ENCODE measurements at regions not wholly inside any gene's neighbourhood (a gene's known extent, or its start where the extent isn't known, plus 50 kb on each side); places are given as distances from the start of the nearest gene placed in this dataset.

DNA sequence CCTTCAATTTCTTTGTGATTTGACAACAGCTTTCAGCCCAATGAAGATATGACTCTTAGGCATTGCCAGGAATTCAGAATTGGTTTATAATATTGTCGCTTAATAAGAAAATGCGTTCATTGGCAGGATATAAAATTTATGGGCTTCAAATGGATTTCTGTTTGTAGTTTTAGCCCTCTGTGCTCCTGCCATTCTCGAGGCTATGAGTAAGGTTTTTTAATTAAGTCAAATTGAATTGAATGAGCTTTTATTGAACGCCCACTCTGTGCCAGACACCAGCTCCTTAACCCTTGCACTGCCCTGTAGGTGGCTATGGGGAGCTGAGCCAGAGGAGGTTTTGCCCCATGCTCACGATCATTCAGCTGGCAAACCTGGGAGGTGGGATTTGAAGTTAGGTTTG lies 115.1 kb downstream of the SLC25A47 start:
- Histone ChIP-seq H3K36me3 (ENCODE audit: control insufficient read depth, insufficient read depth, low read length) (no peaks in the 10 kb centered on the region), H3K4me3 (ENCODE audit: insufficient read depth, low read depth, low read length) (no peak overlapping the region), H3K27ac (ENCODE audit: insufficient read depth, low read depth, low read length, poor library complexity, severe bottlenecking) (no peak overlapping the region), H3K27me3 (ENCODE audit: control insufficient read depth, insufficient read depth, low read length, poor library complexity, severe bottlenecking) (no peaks in the 10 kb centered on the region), H3K4me1 (ENCODE audit: control insufficient read depth, insufficient read depth, low read length) (peaks cover 13% of the 10 kb centered on the region), H3K9me3 (ENCODE audit: control insufficient read depth, low read length) (no peaks in the 10 kb centered on the region)
- 90 to 92% methylated on average over 5 of the region's 5 CpGs for WGBS, 2 experiments

DNA sequence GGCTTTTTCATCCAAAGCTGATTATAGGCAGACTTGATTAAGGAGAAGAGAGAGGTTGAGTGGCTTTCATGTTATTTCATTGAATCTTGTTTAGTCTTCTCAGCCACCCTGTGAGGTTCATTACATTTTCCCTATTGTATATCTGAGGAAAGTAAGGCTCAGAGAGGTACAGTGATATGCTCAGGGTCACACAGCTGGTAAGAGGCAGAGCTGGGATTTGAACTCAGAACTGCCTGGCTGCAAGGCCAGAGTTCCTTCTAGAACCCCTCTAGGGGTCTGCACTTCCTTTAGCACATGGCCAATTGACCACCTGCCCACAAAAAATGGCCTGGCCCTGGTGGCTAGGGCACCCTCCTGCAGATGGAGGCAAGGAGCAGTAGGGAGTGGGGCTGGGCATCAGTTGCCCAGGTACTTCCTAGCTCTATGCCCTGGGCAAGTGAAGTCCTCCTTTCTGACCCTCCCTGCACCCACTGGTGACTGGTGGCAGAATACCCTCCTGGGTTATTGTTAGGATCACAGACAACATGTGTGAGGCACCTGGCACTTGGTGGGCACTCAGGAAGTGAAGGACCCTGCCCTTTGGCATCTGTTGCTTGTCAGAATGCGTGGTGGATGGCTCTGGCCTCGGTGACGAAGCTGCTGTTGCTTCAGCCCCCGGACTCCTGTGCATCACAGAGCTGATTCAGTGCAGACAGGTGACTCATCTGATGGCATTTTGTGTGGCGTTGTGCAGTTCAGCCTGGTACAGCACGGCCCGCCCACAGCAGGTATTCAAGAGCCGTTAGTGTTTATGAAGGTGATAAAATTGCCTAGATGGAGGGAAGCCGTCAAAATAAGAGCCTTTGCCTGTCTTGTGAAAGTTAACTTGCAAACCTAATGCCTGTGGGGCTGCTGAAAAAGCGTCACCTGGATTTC lies 115.8 kb downstream of the SLC25A47 start:
- Histone ChIP-seq H3K27ac (ENCODE audit: insufficient read depth, low read depth, low read length, poor library complexity, severe bottlenecking) (no peak overlapping the region), H3K4me1 (ENCODE audit: control insufficient read depth, insufficient read depth, low read length) (peaks cover 17% of the 10 kb centered on the region), H3K36me3 (ENCODE audit: control insufficient read depth, insufficient read depth, low read length) (no peaks in the 10 kb centered on the region), H3K4me3 (ENCODE audit: insufficient read depth, low read depth, low read length) (no peak overlapping the region), H3K9me3 (ENCODE audit: control insufficient read depth, low read length) (no peaks in the 10 kb centered on the region), H3K27me3 (ENCODE audit: control insufficient read depth, insufficient read depth, low read length, poor library complexity, severe bottlenecking) (no peaks in the 10 kb centered on the region)
- WGBS, 2 experiments = 86 to 87% methylated on average over 10 of the region's 10 CpGs

DNA sequence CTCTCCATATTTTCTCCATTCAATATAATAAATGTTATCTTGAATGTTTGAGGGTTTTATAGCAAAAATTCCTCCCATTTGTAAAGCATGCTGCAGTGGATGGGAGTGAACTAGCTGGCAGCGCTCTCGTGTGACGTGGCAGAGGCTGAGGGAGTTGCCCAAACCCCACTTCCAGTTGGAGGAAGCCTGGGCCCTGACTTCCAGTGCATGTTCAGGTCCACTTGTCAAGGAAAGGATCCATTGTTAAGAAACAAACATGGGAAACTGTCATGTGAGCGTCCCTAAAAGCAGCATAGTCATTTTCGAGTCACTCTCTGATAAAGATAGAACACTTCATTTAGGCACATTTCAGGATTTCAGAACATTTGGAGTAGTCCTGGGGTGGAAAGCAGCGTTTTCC lies 116.6 kb downstream of the SLC25A47 start:
- H3K4me3 ChIP-seq (ENCODE audit: insufficient read depth, low read depth, low read length) = no peak overlapping the region
- no peaks in the 10 kb centered on the region for H3K36me3 ChIP-seq (ENCODE audit: control insufficient read depth, insufficient read depth, low read length)
- no peak overlapping the region for H3K27ac ChIP-seq (ENCODE audit: insufficient read depth, low read depth, low read length, poor library complexity, severe bottlenecking)
- H3K27me3 ChIP-seq (ENCODE audit: control insufficient read depth, insufficient read depth, low read length, poor library complexity, severe bottlenecking) = no peaks in the 10 kb centered on the region
- H3K9me3 ChIP-seq (ENCODE audit: control insufficient read depth, low read length) = no peaks in the 10 kb centered on the region
- H3K4me1 ChIP-seq (ENCODE audit: control insufficient read depth, insufficient read depth, low read length) = peaks cover 13% of the 10 kb centered on the region
- 79 to 81% methylated on average over 6 of the region's 6 CpGs for WGBS, 2 experiments

DNA sequence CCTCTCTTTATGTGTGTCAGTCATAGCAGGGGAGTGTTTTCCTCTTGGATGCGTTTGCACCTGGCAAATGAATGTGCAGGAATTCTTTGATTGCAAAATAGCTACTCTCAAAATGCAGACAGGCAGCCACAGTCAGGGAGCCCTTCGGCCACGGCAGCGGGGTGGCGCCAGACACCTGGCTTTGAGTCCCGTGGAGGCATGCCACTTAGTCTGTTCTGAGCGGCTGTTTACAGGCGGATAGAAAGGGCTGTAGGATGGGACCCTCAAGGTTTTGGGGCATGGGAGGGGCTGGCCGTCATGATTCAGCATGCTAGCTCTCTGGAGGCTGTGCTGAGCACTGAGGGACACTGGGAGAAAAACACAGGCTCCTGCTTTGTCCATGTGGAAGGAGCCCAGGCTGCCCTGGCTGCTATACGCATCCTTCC lies 117.1 kb downstream of the SLC25A47 start:
- Histone ChIP-seq H3K27me3 (ENCODE audit: control insufficient read depth, insufficient read depth, low read length, poor library complexity, severe bottlenecking) (no peaks in the 10 kb centered on the region), H3K36me3 (ENCODE audit: control insufficient read depth, insufficient read depth, low read length) (no peaks in the 10 kb centered on the region), H3K27ac (ENCODE audit: insufficient read depth, low read depth, low read length, poor library complexity, severe bottlenecking) (no peak overlapping the region), H3K4me1 (ENCODE audit: control insufficient read depth, insufficient read depth, low read length) (peaks cover 9% of the 10 kb centered on the region), H3K4me3 (ENCODE audit: insufficient read depth, low read depth, low read length) (no peak overlapping the region), H3K9me3 (ENCODE audit: control insufficient read depth, low read length) (no peaks in the 10 kb centered on the region)
- 26 to 32% methylated on average over 10 of the region's 10 CpGs for WGBS, 2 experiments

DNA sequence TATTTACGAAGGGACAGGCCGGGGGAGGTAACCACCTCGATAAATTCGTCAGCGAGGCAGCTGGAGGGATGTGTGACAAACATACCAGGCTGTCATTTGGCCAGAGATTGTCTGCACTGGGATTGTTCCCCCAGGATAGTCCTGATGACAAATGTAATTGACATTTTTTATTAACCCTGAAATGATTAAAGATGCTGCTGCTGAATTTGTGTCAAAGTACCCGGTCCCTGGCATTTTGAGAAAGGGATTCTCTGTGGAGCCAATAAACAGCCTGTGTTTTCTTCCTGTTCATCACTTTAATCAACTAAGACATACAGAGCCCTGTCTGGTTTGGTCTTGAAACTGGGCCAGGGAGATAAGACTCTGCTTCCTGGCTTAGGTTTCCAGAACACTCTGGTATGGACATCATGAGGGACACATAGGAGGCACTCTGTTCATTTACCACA lies 117.6 kb downstream of the SLC25A47 start:
- Histone ChIP-seq H3K4me3 (ENCODE audit: insufficient read depth, low read depth, low read length) (no peak overlapping the region), H3K9me3 (ENCODE audit: control insufficient read depth, low read length) (no peaks in the 10 kb centered on the region), H3K36me3 (ENCODE audit: control insufficient read depth, insufficient read depth, low read length) (no peaks in the 10 kb centered on the region), H3K27me3 (ENCODE audit: control insufficient read depth, insufficient read depth, low read length, poor library complexity, severe bottlenecking) (no peaks in the 10 kb centered on the region), H3K4me1 (ENCODE audit: control insufficient read depth, insufficient read depth, low read length) (peaks cover 12% of the 10 kb centered on the region), H3K27ac (ENCODE audit: insufficient read depth, low read depth, low read length, poor library complexity, severe bottlenecking) (no peak overlapping the region)
- WGBS, 2 experiments = 94% methylated on average over 6 of the region's 6 CpGs

DNA sequence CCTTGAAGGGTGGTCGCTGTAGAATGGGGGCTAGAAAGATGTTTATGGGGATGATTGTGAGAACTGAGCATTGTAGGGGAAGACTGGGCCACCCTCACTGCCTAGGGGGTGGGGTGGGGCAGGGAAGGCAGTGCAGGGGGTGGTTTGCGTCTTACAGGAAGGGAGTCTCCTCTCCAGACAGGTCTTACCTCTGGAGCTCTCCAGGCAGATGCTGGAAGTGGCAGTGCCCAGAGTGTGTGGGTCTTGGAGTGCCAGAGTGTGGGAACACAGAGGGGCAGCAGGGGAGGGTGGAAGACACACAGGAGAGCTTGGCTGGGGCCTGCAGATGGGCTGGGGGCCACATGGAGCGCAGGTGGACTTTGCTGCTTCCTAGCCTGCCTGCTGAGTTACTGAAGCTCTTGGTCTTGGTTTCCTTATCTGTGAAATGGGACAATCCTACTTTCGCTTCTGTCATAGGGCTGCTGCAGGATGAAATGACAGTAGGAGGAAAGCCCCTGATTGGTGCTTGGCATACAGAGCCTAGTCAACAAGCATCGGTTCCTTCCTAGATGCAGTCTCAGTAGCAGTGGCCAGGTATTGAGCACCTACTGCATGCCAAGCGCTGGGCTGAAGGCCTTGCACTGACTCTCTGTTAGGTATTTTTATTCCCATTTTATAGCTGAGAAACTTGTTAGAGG lies 118.3 kb downstream of the SLC25A47 start:
- H3K9me3 ChIP-seq (ENCODE audit: control insufficient read depth, low read length) = no peaks in the 10 kb centered on the region
- H3K27ac ChIP-seq (ENCODE audit: insufficient read depth, low read depth, low read length, poor library complexity, severe bottlenecking) = no peak overlapping the region
- H3K27me3 ChIP-seq (ENCODE audit: control insufficient read depth, insufficient read depth, low read length, poor library complexity, severe bottlenecking) = no peaks in the 10 kb centered on the region
- WGBS, 2 experiments = 96 to 97% methylated on average over 6 of the region's 6 CpGs
- peaks cover 13% of the 10 kb centered on the region for H3K4me1 ChIP-seq (ENCODE audit: control insufficient read depth, insufficient read depth, low read length)
- H3K36me3 ChIP-seq (ENCODE audit: control insufficient read depth, insufficient read depth, low read length) = no peaks in the 10 kb centered on the region
- H3K4me3 ChIP-seq (ENCODE audit: insufficient read depth, low read depth, low read length) = no peak overlapping the region

DNA sequence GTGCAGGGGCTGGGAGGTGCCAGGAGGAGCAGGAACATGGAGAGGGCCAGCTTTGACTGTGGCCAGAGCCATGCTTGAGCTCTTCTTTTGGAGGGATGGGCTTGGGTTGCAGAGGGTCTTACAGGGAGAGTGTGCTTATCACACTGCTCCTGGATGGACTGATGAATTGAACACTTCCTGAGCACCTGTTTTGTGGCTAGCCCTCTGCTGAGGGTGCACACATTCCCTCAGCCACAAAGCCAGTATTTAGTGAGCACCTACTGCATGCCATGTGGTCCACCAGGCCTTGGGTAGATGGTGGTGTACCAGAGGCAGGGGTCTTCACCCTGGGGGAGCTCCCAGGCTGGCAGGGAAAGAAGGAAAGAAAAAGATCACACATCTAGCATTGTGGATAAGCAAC lies 118.9 kb downstream of the SLC25A47 start:
- no peaks in the 10 kb centered on the region for H3K9me3 ChIP-seq (ENCODE audit: control insufficient read depth, low read length)
- H3K36me3 ChIP-seq (ENCODE audit: control insufficient read depth, insufficient read depth, low read length) = no peaks in the 10 kb centered on the region
- H3K4me1 ChIP-seq (ENCODE audit: control insufficient read depth, insufficient read depth, low read length) = peaks cover 13% of the 10 kb centered on the region
- H3K27me3 ChIP-seq (ENCODE audit: control insufficient read depth, insufficient read depth, low read length, poor library complexity, severe bottlenecking) = no peaks in the 10 kb centered on the region
- no peak overlapping the region for H3K27ac ChIP-seq (ENCODE audit: insufficient read depth, low read depth, low read length, poor library complexity, severe bottlenecking)
- H3K4me3 ChIP-seq (ENCODE audit: insufficient read depth, low read depth, low read length) = no peak overlapping the region

DNA sequence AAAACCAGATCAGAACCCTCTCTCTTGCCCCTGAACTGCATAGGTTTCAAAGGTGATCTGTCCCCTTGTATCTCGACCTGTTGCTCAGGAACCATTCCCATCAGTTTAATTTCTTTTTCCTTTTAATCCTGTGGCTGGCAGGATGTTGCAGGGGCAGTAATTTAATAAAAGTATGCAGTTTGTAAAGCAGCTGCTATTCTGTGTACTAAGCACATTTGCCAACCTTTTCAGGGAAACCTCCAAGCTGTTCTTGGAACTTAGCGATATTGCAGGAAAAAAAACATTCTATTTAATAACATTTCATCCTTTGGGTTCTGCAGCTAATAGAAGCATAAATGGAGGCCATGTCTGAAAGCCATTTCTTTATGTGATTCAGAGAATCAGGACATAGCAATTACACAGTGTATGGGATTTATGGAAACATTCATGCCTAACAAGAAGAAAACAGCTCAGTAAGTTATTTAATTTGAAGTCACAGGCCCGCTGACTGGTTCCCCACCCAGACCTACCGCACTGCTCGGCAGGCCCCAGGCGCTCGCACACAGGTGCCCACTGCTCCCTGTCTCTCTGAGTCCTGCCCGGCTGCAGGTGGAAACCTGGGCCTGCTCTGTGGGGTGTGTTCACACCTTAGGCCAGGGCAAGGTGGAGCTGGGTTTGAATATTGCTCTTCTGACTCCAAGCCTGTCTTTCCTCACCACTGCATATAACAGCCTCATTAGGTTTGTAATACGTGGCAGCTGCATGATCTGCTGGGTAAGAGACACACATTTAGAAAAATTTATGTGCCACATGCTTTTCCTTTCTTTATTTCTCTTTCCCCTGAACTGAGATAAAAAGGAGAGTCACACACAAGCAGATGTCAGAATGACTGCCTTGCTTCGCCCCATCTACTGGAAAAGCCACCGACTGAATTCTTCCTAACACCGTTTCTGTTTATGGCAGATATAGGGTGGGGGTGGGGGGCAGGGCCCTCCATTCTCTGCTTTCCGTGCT lies 119.7 kb downstream of the SLC25A47 start:
- Histone ChIP-seq H3K27ac (ENCODE audit: insufficient read depth, low read depth, low read length, poor library complexity, severe bottlenecking) (no peak overlapping the region), H3K9me3 (ENCODE audit: control insufficient read depth, low read length) (no peaks in the 10 kb centered on the region), H3K4me1 (ENCODE audit: control insufficient read depth, insufficient read depth, low read length) (peaks cover 13% of the 10 kb centered on the region), H3K4me3 (ENCODE audit: insufficient read depth, low read depth, low read length) (no peak overlapping the region), H3K27me3 (ENCODE audit: control insufficient read depth, insufficient read depth, low read length, poor library complexity, severe bottlenecking) (no peaks in the 10 kb centered on the region), H3K36me3 (ENCODE audit: control insufficient read depth, insufficient read depth, low read length) (no peaks in the 10 kb centered on the region)
- 75 to 76% methylated on average over 13 of the region's 13 CpGs for WGBS, 2 experiments

DNA sequence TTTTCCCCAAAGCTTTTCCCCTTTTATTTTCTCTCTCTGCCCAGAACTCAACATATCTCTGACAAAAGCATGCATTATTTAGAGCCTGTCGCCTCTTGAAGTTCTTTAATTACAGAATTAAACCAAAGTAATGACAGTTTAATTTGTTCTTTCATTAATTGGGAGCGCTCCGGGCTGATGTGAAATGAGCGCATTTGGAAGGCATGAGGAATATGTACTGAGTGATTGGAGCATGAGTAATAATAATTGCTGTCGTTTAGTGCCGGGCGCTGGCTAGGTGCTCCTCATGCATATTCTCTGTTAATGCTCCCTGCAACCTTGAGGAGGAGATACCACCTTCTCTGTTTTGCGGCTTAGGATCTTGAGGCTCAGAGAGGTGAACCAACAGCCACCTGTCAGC lies 120.5 kb downstream of the SLC25A47 start:
- Histone ChIP-seq H3K4me3 (ENCODE audit: insufficient read depth, low read depth, low read length) (no peak overlapping the region), H3K27me3 (ENCODE audit: control insufficient read depth, insufficient read depth, low read length, poor library complexity, severe bottlenecking) (no peaks in the 10 kb centered on the region), H3K27ac (ENCODE audit: insufficient read depth, low read depth, low read length, poor library complexity, severe bottlenecking) (no peak overlapping the region), H3K4me1 (ENCODE audit: control insufficient read depth, insufficient read depth, low read length) (peaks cover 13% of the 10 kb centered on the region), H3K36me3 (ENCODE audit: control insufficient read depth, insufficient read depth, low read length) (no peaks in the 10 kb centered on the region), H3K9me3 (ENCODE audit: control insufficient read depth, low read length) (no peaks in the 10 kb centered on the region)
- WGBS, 2 experiments = 89% methylated on average over 8 of the region's 8 CpGs
